K562 (cell line): ENCODE measurements at regions not wholly inside any gene's neighbourhood (a gene's known extent, or its start where the extent isn't known, plus 50 kb on each side); places are given as distances from the start of the nearest gene placed in this dataset.

Source experiments
- ATAC-seq: fragments of 200-7000 bp; cut with Tn5 transposase; 3 replicates; pipeline ENCODE4 v1.9.1; 2020; ENCODE audit warnings: moderate library complexity
- BruUV-seq: library from RNA; stranded (reverse); fragments of 400-500 nt; replicated peaks from 2 replicates; lab custom pipeline; 2021; lab: Mats Ljungman, UMichigan
- CTCF ChIA-PET: fragments of 300-600 bp; formaldehyde crosslinking; extraction: SDS; loops from one replicate; lab custom pipeline; 2021; ENCODE audit warnings: low intra/inter-chr PET ratio; lab: Yijun Ruan, JAX
- POLR2A ChIA-PET: fragments of 300-600, 350-650 bp; sonication (Branson Sonifier 250); formaldehyde crosslinking; extraction: SDS; loops from one replicate; lab custom pipeline; 2021; ENCODE audit warnings: antibody characterized with exemption, inconsistent platforms; lab: Yijun Ruan, JAX
- DNase-seq, 4 experiments: peaks; one replicate each; pipeline versions ENCODE4 v3.0.0 to v3.0.0-alpha.2; 2011 to 2018; ENCODE audit warnings: low spot score in 3 of 4, mixed read lengths in 3 of 4; ENCODE audit errors: extremely low read depth in 1 of 4
- FAIRE-seq: peaks from 2 replicates; lab custom pipeline; 2011; peaks lifted over from hg19 to GRCh38; lab: Jason Lieb, UNC
- H2AFZ ChIP-seq: 2 replicates; pipeline ENCODE4 v1.6.0; 2011; ENCODE audit warnings: low read depth, low read length, control low read depth, inconsistent platforms
- H3K27ac ChIP-seq: fragments of 200-600 bp; 3 replicates; pipeline ENCODE4 v1.8.0; 2011; ENCODE audit warnings: low read depth, mild to moderate bottlenecking, control low read depth, inconsistent platforms, low read length, moderate library complexity, mixed read lengths; ENCODE audit errors: extremely low read depth
- H3K27me3 ChIP-seq, 2 experiments: fragments of 300-600 bp in 1 of 2; 2 replicates in 1 of 2; 3 replicates in 1 of 2; pipeline versions ENCODE4 v1.6.0 to v1.8.0; 2011; ENCODE audit warnings: inconsistent platforms in 2 of 2, low read length in 2 of 2, mild to moderate bottlenecking in 1 of 2, mixed read lengths in 1 of 2, moderate library complexity in 1 of 2; ENCODE audit not compliant: control insufficient read depth in 2 of 2, insufficient read depth in 2 of 2
- H3K36me3 ChIP-seq: fragments of 300-600 bp; 3 replicates; pipeline ENCODE4 v1.8.0; 2011; ENCODE audit warnings: mild to moderate bottlenecking, low read length, inconsistent platforms; ENCODE audit not compliant: control insufficient read depth, insufficient read depth
- H3K4me1 ChIP-seq, 2 experiments: fragments of 200-600 bp in 1 of 2; replicated peaks in 1 of 2; 2 replicates in 1 of 2; 3 replicates in 1 of 2; pipeline versions ENCODE4 v1.5.1 to v1.8.0; 2011; ENCODE audit warnings: inconsistent platforms in 2 of 2, low read length in 2 of 2, mild to moderate bottlenecking in 1 of 2, mixed read lengths in 1 of 2, moderate library complexity in 1 of 2; ENCODE audit not compliant: control insufficient read depth in 2 of 2, insufficient read depth in 2 of 2
- H3K4me2 ChIP-seq: 2 replicates; pipeline ENCODE4 v1.6.1; 2011; ENCODE audit warnings: low read length, control low read depth, inconsistent platforms, mixed read lengths; ENCODE audit not compliant: insufficient read depth
- H3K4me3 ChIP-seq: fragments of 200-600 bp; sonication (generic), shearing (Covaris generic); 2 replicates; pipeline ENCODE4 v1.5.1; 2016; ENCODE audit warnings: control low read depth, inconsistent platforms
- H3K79me2 ChIP-seq: fragments of 200-600 bp; 3 replicates; pipeline ENCODE4 v1.8.0; 2011; ENCODE audit warnings: low read length, inconsistent platforms; ENCODE audit not compliant: control insufficient read depth, insufficient read depth
- H3K9ac ChIP-seq, 2 experiments: 2 replicates each; pipeline versions ENCODE4 v1.6.0 to v1.6.1; 2011; ENCODE audit warnings: low read depth in 2 of 2, low read length in 2 of 2, control low read depth in 1 of 2, inconsistent platforms in 1 of 2, mild to moderate bottlenecking in 1 of 2, mixed read lengths in 1 of 2; ENCODE audit not compliant: insufficient read depth in 1 of 2
- H3K9me1 ChIP-seq: one replicate; pipeline ENCODE4 v1.6.0; 2011; ENCODE audit warnings: inconsistent platforms, mild to moderate bottlenecking, low read length, moderate library complexity; ENCODE audit not compliant: control insufficient read depth, insufficient read depth
- H3K9me3 ChIP-seq: replicated peaks from 2 replicates; pipeline ENCODE4 v1.5.1; 2011; ENCODE audit warnings: low read depth, low read length, inconsistent platforms; ENCODE audit not compliant: control insufficient read depth, insufficient read depth
- H4K20me1 ChIP-seq: replicated peaks from 2 replicates; pipeline ENCODE4 v1.6.1; 2011; ENCODE audit warnings: low read length, inconsistent platforms, mixed read lengths; ENCODE audit not compliant: control insufficient read depth, insufficient read depth
- ETV5 ChIP-seq: sonication (generic); formaldehyde crosslinking; IDR thresholded peaks from 2 replicates; pipeline ENCODE4 v1.4.0; 2020; ENCODE audit warnings: low read depth, mild to moderate bottlenecking, missing genetic modification reagents
- NBN ChIP-seq: fragments of 450-650 bp; IDR thresholded peaks from 2 replicates; pipeline ENCODE4 v1.6.1; 2016; ENCODE audit warnings: low read depth, mild to moderate bottlenecking
- NELFE ChIP-seq: IDR thresholded peaks from 2 replicates; pipeline ENCODE4 v1.6.1; 2011; ENCODE audit warnings: mild to moderate bottlenecking; ENCODE audit not compliant: insufficient read depth, insufficient read length
- PPARD ChIP-seq: fragments of 250-450 bp; sonication (Bioruptor Pico); IDR thresholded peaks from 2 replicates; pipeline ENCODE4 v1.8.0; 2022; ENCODE audit warnings: inconsistent platforms, mild to moderate bottlenecking, moderate library complexity
- ZNF146 ChIP-seq: IDR thresholded peaks from one replicate; pipeline ENCODE4 v1.6.1; 2018; ENCODE audit warnings: missing compliant biosample characterization; ENCODE audit not compliant: unreplicated experiment
- ZNF561 ChIP-seq: fragments of 450-650 bp; formaldehyde crosslinking; conservative IDR thresholded peaks from 2 replicates; pipeline ENCODE4 v1.4.0; 2020; ENCODE audit warnings: mild to moderate bottlenecking, moderate library complexity
- whole genome bisulfite sequencing: fragments of 100-300 bp; shearing (Covaris generic); methylation state at CpG from one replicate; pipeline ENCODE4 v1.1.6; 2016; ENCODE audit warnings: low coverage, mixed read lengths; ENCODE audit not compliant: insufficient coverage; ENCODE audit errors: missing lambda C conversion rate; 5-methylcytosine and 5-hydroxymethylcytosine counted together
- in situ Hi-C: fragments of 300-500 bp; cut with MboI; formaldehyde crosslinking; loops from 4 replicates; pipeline ENCODE4 v1.15.0; 2018; ENCODE audit warnings: inconsistent platforms, mixed read lengths
- intact Hi-C: fragments of 100-400 bp; cut with micrococcal nuclease; formaldehyde crosslinking; loops from 2 replicates; pipeline ENCODE4 v1.14.2; 2022
- TF ChIP-seq, protein P1 (sequence below): fragments of 250-450 bp; sonication (Bioruptor Pico); IDR thresholded peaks from 2 replicates; pipeline ENCODE4 v1.4.0; 2020; ENCODE audit warnings: mild to moderate bottlenecking, moderate library complexity, borderline replicate concordance

DNA sequence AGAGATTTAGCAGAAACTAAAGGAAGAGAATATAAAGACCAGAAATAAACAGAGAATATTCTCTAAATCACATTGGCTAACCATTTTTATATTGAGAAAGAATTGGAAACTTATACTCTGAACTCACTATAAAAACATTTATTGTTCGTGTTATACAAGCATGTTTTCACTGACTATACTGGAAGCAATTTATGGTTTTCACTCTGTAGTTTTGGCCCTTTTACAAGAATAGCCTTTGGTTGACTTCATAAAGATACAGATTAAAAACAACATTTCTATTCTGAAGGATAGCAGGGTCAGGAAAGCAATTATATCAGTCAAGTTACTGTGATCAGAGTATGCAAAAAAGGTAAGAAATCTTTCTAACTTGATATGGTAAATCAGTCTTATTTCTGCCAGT, 965.7 kb upstream of the FAT3 start:
- ChIA-PET CTCF (no interaction called here), POLR2A (no interaction called here)
- in situ Hi-C loops (no loop called here), intact Hi-C loops (no loop called here)
- Histone ChIP-seq H3K4me3 (no peak overlapping the region), H3K27me3 (no peaks in the 10 kb centered on the region), H3K4me2 (no peak overlapping the region), H3K9me3 (no peaks in the 10 kb centered on the region), H3K27ac (no peak overlapping the region), H3K9me1 (no peaks in the 10 kb centered on the region), H3K36me3 (no peaks in the 10 kb centered on the region), H3K79me2 (no peaks in the 10 kb centered on the region), H4K20me1 (no peaks in the 10 kb centered on the region), H2AFZ (no peak overlapping the region), H3K9ac (no peak overlapping the region), H3K4me1 (no peaks in the 10 kb centered on the region)
- FAIRE-seq = no peak
- no peak for ATAC-seq
- WGBS = 0% methylated on average over 1 of the region's 1 CpG
- DNase-seq = no peak
- TF ChIP-seq PPARD (CRISPR knock-in tag) (no peak), ETV5 (CRISPR knock-in tag) (no peak)
- no TSS peak for BruUV-seq

DNA sequence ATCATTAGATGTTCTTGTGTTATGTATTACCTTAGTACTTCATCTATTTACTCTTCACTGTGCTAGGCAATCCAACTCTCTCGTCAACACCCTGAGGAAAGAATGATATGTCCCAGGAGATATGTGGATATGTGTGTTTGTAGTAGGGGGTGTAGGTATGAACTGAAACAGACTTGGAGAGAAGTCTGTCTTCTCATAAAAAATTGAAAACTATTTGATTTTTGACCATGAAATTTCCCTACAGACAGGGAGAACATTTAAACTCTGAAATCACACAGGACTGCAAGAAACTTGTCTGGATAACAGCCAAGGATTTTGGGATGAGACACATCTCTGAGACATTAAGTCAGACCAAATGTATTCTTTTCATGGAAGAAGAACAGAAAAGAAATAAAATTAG, 967.0 kb upstream of the FAT3 start:
- in situ Hi-C loops = no loop called here
- CTCF ChIA-PET = no interaction called here
- no peak overlapping the region for H3K4me2 ChIP-seq
- ATAC-seq = no peak
- BruUV-seq = no TSS peak
- H2AFZ ChIP-seq = no peak overlapping the region
- no peaks in the 10 kb centered on the region for H4K20me1 ChIP-seq
- H3K27ac ChIP-seq = no peak overlapping the region
- no peak for TF ChIP-seq NBN
- TF ChIP-seq ZNF146 (CRISPR knock-in tag) = no peak
- TF ChIP-seq NELFE = no peak
- no peak for TF ChIP-seq ZNF561 (CRISPR knock-in tag)
- TF ChIP-seq, protein P1, sequence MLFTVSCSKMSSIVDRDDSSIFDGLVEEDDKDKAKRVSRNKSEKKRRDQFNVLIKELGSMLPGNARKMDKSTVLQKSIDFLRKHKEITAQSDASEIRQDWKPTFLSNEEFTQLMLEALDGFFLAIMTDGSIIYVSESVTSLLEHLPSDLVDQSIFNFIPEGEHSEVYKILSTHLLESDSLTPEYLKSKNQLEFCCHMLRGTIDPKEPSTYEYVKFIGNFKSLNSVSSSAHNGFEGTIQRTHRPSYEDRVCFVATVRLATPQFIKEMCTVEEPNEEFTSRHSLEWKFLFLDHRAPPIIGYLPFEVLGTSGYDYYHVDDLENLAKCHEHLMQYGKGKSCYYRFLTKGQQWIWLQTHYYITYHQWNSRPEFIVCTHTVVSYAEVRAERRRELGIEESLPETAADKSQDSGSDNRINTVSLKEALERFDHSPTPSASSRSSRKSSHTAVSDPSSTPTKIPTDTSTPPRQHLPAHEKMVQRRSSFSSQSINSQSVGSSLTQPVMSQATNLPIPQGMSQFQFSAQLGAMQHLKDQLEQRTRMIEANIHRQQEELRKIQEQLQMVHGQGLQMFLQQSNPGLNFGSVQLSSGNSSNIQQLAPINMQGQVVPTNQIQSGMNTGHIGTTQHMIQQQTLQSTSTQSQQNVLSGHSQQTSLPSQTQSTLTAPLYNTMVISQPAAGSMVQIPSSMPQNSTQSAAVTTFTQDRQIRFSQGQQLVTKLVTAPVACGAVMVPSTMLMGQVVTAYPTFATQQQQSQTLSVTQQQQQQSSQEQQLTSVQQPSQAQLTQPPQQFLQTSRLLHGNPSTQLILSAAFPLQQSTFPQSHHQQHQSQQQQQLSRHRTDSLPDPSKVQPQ (CRISPR knock-in tag) = no peak
- TF ChIP-seq, all 486 proteins: peak for 0
- no peaks in the 10 kb centered on the region for H3K9me3 ChIP-seq
- H3K79me2 ChIP-seq = no peaks in the 10 kb centered on the region
- no peaks in the 10 kb centered on the region for H3K36me3 ChIP-seq
- intact Hi-C loops = no loop called here
- H3K9ac ChIP-seq = no peak overlapping the region
- no peaks in the 10 kb centered on the region for H3K4me1 ChIP-seq
- no peak overlapping the region for H3K4me3 ChIP-seq
- DNase-seq (no peak), FAIRE-seq (no peak)
- 0% methylated on average over 1 of the region's 1 CpG for WGBS
- POLR2A ChIA-PET = no interaction called here
- no peaks in the 10 kb centered on the region for H3K27me3 ChIP-seq
- H3K9me1 ChIP-seq = no peaks in the 10 kb centered on the region
